GM12892 (cell line): ENCODE measurements at regions not wholly inside any gene's neighbourhood (a gene's known extent, or its start where the extent isn't known, plus 50 kb on each side); places are given as distances from the start of the nearest gene placed in this dataset.

Source experiments
- POLR2A ChIP-seq: IDR thresholded peaks from 2 replicates; pipeline ENCODE4 v1.6.1; 2011; ENCODE audit warnings: low read depth, low read length, control low read depth
- POLR2AphosphoS5 ChIP-seq: IDR thresholded peaks from 2 replicates; pipeline ENCODE4 v1.6.1; 2011; ENCODE audit warnings: low read depth, low read length, control low read depth
- TAF1 ChIP-seq: IDR thresholded peaks from 2 replicates; pipeline ENCODE4 v1.6.1; 2011; ENCODE audit warnings: low read depth, mild to moderate bottlenecking, control low read depth, low read length, borderline replicate concordance

- TF ChIP-seq POLR2A (no peak), TAF1 (no peak), POLR2AphosphoS5 (no peak)
Measured at GRCh38 chr15:87213626-87214025, 1042.9 kb downstream of the NTRK3 start.
